DND-41 (cell line): ENCODE measurements at regions not wholly inside any gene's neighbourhood (a gene's known extent, or its start where the extent isn't known, plus 50 kb on each side); places are given as distances from the start of the nearest gene placed in this dataset.

Experiments
- EZH2 ChIP-seq: IDR thresholded peaks from 3 replicates; pipeline ENCODE4 v1.6.1; 2012; ENCODE audit warnings: borderline replicate concordance, low read depth, mild to moderate bottlenecking, moderate library complexity, low read length, inconsistent platforms; ENCODE audit not compliant: severe bottlenecking
- TF ChIP-seq, protein P1 (sequence below): IDR thresholded peaks from 2 replicates; pipeline ENCODE4 v1.5.1; 2012; ENCODE audit warnings: borderline replicate concordance, low read length, moderate library complexity, mild to moderate bottlenecking; ENCODE audit not compliant: poor library complexity, severe bottlenecking; ENCODE audit errors: extremely low read depth

DNA sequence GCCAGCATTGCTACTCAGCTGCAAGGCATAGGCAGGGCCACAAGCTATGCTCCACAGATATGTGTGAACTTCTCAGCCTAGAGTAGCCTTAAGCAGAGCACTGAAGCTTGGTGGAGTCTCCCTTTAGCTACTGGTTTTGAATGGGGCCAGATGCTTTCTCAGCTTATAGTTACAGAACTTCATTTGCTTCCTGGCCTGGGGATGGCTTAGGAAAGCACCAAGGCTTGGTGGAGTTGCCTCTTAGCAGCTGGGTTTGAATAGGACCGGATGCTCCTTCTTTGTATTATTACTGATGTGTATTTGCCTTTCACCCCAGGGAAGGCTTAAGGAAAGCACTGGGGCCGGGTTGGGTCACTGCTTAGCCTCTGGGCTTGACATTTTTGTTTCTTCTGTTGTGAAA, 497.8 kb upstream of the SEMA6A start:
- TF ChIP-seq, protein P1, sequence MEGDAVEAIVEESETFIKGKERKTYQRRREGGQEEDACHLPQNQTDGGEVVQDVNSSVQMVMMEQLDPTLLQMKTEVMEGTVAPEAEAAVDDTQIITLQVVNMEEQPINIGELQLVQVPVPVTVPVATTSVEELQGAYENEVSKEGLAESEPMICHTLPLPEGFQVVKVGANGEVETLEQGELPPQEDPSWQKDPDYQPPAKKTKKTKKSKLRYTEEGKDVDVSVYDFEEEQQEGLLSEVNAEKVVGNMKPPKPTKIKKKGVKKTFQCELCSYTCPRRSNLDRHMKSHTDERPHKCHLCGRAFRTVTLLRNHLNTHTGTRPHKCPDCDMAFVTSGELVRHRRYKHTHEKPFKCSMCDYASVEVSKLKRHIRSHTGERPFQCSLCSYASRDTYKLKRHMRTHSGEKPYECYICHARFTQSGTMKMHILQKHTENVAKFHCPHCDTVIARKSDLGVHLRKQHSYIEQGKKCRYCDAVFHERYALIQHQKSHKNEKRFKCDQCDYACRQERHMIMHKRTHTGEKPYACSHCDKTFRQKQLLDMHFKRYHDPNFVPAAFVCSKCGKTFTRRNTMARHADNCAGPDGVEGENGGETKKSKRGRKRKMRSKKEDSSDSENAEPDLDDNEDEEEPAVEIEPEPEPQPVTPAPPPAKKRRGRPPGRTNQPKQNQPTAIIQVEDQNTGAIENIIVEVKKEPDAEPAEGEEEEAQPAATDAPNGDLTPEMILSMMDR: no peak
- no peak for TF ChIP-seq EZH2
